GM21619 (cell line): ENCODE measurements at regions not wholly inside any gene's neighbourhood (a gene's known extent, or its start where the extent isn't known, plus 50 kb on each side); places are given as distances from the start of the nearest gene placed in this dataset.

Experiments
- ATAC-seq: cut with Tn5 transposase; IDR thresholded peaks from one replicate; pipeline ENCODE4 v1.9.1; 2021; ENCODE audit not compliant: unreplicated experiment

DNA sequence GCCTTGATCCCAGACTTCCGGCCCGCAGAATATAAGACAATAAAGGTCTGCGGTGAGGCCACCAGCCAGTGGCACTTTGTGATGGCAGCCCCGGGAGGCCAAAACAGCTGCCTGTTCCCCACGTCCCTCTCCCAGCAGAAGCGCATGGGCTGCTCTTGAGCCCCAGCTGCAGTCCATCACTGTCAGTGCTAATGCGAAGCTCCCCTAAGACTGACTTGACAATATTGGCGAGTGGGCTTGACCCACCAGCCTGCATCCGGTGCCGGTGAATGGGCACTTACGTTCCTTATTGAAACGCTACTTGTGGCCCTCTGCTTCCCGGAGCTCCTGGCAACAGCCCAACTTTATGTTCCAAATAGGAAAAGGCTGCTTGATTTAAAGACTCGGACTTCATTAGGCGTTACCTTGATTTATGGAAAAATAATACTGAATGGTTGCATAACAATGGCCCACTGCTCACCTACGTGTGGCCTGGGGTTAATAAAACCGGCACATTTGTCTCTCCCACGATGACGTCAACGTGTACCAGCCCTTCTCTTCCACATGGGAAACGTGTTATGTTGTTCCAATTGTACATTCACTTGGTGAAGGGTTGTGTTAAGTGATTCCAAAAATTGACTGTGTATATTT is 93.4 kb upstream of the SEPTIN5 start:
- ATAC-seq = no peak

DNA sequence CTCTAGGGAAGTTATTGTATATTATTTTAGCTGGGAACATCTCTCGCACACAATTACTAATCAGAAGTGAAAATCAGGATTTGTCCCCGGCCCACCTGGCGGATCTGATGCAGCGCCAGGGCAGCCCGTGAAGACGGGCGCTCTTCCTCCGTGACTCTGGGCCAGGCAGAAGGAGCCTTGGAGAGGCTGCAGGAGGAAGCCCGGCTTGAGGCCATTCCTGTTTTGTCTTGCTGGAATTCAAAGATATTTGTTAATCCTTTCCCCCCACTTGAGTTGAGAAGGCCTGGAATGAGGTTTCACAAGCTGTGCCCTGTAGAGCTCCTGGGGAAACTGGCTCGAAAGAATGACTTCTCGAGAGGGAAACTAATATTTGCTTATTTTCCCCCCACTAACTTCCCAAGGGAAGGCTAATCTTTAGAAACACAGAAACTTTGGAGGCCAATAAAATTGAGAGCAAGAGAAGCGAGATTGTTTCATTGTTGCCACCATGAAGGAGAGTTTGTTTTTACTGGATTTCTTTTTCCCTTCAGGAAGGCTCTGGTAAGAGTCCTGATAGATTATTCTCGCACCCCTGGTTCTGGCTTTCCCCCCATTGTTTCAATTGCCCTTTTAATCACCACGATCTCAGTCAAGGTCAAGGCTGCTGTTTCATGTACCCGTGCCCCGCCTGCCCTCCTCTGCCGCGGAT is 92.8 kb upstream of the SEPTIN5 start:
- no peak for ATAC-seq

DNA sequence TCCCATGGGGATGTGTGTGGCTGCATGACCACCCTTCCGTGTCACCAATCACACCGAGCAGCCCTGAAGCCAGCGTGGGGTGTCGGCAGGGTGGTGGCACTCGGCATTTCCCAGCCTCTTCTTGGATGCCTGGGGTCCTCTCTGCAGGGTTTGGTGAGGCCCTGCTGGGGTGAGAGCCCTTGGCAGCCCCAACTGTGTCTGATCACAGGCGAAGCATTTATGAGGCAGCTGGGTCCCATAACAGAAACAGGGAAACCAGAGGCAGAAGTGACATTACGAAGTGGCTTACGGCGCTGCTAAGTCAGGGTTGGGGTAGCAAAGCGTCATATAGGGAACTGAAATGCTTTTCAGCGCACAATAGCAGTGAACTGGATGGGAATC is 92.3 kb upstream of the SEPTIN5 start:
- ATAC-seq = no peak

DNA sequence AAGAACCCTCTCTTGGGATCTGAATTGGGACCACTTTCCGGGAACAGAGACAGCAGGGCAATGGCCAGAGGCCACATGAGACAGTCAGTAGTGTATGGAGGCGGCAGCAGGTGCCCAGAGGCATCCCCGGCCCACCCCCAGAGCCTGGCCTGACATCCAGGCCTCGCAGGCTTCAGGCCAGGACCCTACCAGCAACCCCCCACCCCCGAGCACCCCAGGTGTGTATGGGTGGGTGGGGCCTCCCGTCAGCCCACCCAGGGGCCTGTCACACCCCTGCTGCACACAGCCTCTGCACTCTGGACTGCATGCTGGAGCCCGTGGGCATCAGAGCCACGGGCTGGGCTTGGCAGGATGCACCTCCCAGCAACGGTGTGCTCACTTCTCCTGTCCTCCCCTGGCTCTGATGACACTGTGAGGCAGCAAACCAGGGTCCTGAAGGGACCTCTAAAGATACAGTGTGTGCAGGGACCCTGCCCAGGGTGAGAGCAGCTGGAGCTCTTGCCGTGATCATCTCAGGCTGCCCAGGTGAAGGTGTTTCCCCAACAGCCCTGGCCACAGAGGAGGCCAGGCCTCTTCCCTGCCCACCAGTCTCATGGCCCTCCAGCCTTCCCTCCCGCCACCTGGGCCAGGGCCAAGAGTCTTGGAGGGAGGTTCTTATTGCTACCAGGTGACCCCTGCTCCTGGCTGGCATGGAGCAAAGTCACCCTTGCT is 88.8 kb upstream of the SEPTIN5 start:
- ATAC-seq = no peak

DNA sequence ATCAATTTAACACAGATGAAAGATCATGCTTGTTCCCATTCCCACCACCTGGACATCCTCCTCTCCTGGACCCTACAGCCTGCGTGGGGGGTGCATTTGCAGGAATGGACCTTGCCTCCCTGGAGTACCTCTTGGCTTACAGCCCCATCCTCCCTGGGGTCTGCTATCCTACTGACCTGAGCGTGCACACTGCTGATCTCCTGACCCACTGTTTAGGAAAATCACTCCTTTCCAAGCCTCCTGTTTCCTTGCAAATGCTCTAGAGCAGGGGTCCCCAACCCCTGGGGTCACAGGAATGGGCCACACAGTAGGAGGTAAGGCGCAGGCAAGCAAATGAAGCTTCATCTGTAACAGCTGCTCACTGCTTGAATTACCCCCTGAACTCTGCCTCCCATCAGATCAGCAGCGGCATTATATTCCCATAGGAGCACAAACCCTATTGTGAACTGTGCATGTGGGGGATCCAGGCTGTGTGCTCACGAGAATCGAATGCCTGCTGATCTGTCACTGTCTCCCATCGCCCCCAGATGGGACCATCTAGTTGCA is 88.2 kb upstream of the SEPTIN5 start:
- ATAC-seq = no peak

DNA sequence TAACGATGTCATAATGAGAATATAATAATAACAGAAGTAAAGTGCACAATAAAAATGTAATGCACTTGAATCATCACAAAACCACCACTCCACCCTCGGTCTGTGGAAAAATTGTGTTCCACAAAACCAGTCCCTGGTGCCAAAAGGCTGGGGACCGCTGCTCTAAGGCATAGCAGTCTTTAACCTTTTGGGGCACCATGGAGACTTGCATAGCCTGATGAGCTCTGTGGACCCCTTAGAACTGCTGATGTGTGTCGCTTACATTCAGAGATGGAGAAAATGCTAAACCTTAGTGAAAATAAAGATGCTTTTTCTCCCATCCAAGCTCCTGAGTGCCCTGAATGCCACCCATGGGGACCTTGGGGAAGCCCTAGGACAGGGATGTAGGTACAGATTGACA is 87.6 kb upstream of the SEPTIN5 start:
- ATAC-seq = no peak

DNA sequence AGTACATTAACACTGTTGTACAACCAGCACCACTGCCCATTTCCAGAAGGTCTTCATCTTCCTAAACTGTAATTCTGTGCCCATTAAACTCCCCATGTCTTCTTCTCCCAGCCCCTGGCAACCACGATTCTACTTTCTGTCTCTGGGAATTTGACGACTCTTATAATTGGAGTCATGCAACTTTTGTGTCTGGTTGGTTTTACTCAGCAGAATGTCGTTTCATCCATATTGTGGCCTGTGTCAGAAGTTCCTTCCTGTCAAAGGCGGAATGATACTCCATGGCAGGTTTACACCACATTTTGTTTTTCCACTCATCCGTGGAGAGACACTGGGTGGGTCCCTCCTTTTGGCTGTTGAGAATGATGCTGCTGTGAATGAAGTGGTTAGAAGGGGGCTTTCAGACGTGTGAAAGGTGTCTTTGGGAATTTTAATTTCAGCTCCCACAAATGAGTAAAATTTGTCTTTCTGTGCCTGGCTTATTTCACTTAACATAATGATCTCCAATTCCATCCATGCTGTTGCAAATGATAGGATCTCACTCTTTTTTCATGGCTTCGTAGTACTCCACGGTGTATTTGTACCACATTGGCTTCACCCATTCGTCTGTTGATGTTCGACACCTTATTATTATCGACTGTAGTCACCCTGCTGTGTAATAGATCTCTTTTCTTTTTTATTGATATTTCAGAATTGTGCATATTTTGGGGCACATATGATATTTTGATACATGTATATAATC is 86.1 kb upstream of the SEPTIN5 start:
- ATAC-seq = no peak

DNA sequence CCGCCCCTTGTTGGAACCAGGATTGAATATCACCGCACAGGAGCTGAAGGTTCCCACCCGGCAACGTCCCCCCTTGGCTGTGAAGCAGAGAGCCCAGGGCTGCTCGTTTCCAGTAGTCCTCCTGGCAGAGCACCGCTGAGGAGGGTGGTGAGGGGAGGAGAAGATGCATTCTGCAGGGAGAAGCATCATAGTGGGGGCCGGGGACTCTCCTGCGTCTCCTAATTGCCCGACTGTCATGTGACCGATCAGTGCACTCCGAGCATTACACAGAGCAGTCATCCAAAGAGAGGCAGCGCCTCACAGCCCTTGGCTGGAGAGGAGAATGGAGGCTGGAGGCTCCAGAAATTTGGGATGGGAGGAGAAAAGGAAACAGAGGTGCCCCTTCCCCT is 85.0 kb upstream of the SEPTIN5 start:
- ATAC-seq = no peak

DNA sequence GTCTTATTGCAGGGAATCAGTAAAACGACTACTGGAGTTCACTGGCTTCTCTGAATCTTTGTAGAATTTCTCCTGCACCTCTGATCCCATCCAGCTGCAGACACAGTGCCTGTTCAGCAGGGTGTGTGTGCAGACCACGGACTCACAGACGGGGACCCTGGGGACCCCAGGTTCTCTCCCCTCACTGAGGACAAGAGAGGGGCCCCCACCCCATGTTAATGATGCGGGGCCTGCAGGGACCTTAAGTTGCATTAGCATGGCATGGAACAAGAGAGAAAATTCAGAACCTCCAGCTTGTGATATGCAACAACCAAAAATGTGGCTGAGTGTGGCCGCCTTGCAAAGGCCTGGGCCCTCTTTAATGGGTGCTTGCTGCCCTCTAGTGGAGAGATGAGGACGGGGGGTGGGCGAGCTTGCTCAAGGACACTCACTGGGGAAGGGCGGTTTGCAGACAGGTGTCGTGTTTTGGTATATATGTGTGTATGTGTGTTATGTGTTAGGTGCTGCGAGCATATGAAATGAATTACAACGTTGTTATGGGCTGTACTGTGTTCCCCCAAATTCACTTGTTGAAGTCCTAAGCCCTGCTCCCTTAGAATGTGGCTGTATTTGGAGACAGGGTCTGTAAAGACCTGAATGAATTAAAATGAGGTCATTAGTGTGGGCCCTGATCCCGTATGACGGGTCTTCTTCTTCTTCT is 84.4 kb upstream of the SEPTIN5 start:
- no peak for ATAC-seq

DNA sequence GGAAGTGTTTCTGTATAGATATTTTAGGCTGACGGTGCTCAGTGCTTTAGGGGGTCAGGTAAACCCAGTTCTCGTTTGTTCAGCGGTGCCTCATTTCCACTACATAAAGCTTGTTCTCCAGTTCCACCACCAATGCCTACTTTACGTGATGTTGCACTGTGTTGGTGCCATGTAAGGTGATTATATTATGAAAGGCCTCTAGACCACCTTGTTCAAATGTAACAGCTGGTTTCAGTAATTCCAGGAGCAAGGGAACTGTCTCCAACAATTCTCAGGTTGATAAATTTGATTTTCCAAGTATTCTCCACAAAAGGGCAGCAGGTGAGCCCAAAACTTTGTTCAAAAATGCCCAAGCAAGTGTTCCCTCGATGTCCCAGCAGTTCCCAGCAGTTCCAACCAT is 83.7 kb upstream of the SEPTIN5 start:
- no peak for ATAC-seq

DNA sequence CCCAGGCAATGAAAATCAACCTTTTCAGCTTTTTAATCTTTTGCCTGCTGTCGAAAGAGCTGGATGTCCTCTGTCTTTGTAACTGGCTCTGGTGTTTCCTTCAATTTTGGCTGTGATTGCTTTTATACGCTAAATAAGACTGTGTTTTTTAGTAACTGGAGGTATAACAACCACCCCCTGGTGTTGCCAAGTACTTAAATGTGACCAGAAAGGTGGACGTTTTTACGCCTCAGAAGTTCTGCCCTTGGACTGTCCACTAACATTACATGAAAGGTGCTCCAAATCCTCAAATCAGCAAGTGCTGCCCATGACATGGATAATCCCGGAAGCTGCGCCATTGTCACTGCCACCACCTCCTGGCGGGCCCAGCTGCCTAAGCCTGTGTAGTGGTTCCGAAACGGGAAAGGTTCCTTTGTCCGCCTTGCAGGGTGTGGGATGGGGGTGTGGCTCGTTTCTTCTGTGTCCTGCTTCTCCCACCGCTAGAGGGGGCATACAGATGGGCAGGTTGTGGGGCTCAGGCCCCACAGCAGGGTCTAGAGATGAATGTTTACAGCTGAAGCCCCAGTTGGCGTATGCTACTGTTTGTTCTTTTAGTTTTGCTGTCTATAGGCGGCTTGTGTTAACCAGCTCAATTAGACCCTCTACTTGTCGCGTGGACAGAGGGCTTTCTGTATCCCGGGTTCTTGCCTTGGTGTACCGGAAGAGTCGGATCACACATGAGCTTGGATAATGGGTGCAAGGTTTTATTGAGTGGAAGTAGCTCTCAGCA is 82.2 kb upstream of the SEPTIN5 start:
- ATAC-seq = no peak

DNA sequence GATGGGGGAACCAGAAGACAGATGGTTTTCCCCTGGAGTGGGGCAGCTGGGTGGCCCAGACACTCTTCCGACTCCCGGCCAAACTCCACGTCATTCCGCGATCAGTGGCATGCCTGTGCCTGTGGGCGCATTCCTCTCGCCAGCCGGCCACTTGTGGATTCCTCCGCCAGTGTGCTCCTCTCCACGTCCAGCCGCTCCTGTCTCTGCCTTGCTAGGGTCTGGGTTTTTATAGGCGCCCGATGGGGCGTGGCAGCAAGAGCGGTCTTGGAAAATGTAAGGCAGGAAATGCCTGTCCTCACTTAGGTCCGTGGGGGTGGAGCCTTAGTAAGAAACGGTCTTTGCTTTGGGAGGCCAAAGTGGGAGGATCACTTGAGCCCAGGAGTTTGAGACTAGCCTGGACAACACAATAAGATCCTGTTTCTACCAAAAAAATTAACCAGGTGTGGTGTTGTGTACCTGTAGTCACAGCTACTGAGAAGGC is 81.6 kb upstream of the SEPTIN5 start:
- no peak for ATAC-seq

DNA sequence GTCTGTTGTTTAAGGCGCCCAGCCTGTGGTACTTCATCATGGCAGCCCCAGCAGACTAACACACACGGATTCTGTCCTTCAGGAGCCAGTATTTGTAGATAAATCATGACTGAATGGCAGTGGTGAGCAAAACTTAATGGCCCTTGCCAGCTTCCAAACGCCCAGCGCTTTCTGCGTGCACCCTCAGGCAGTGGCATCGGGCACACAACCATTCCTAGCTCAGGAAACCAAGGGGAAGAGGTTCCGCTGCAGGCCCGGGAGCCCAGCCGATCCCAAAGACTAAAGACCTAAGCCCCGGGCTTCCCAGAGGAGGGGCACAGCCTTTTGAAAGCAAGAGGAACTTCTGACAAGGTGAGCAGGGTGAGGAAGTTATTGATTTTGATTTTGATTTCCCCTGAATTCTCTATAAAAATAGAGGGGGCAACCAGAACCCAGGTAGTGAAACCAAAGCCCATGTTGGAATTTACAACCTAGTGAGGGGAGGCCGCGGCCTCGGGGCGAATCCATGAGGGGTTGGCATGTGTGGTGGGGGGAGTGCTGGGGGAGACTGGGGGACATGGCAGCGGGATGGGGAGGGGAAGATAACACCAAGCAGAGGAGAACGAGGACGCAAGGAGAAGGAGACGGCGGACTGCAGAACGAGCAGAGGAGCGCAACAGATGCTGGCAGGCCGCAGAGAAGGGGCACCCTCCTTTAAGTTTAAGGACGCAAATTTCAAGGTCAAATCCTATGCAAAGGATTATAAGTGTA is 79.9 kb upstream of the SEPTIN5 start:
- no peak for ATAC-seq

DNA sequence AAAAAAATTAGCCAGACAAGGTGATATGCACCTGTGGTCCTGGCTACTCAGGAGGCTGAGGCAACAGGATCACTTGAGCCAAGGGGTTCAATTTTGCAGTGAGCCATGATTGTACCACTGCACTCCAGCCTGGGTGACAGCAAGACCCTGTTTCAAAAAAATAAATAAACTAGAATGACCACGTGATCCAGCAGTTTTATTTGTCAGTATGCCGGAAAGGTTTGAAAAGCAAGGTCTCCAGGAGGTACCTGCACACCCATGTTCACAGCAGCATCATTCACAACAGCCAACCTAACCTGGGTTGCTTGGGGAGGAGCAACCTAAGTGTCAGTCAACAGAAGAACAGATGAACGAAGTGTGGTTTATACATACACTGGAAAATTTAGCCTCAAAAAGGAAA is 78.7 kb upstream of the SEPTIN5 start:
- ATAC-seq = no peak

DNA sequence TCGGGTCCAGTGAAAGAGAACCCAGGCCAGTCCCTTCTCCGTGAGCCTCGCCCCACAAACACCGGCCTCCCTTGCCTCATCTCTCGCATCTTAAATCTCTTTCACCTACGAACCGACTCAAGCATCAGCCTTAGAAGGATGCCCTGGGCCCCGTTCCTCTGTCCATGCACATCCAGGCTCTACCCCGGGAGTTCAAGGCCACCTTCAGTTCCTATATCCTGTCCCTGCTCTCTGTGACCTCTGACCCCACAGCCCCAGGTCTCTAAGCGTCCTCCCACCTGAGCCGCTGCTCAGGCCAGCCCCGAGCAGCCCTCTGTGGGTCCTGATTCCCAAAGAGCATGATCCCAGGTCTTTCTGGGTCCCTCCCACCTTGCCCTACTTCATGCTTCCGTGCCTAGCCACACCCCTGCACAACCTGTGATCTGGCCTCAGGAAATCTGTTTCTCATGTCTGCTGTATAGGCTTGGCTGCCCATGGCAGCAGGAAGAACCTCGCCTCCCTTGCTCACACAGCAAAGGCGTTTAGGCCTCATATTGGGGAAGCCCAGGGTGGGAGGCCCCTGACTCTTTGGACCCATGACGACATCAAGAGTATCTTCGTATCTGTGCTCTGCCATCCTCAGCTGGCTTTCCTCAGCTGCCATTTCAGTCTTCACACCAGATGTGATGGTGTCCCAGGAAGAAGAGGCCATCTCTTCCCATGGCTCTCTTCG is 77.5 kb upstream of the SEPTIN5 start:
- no peak for ATAC-seq

DNA sequence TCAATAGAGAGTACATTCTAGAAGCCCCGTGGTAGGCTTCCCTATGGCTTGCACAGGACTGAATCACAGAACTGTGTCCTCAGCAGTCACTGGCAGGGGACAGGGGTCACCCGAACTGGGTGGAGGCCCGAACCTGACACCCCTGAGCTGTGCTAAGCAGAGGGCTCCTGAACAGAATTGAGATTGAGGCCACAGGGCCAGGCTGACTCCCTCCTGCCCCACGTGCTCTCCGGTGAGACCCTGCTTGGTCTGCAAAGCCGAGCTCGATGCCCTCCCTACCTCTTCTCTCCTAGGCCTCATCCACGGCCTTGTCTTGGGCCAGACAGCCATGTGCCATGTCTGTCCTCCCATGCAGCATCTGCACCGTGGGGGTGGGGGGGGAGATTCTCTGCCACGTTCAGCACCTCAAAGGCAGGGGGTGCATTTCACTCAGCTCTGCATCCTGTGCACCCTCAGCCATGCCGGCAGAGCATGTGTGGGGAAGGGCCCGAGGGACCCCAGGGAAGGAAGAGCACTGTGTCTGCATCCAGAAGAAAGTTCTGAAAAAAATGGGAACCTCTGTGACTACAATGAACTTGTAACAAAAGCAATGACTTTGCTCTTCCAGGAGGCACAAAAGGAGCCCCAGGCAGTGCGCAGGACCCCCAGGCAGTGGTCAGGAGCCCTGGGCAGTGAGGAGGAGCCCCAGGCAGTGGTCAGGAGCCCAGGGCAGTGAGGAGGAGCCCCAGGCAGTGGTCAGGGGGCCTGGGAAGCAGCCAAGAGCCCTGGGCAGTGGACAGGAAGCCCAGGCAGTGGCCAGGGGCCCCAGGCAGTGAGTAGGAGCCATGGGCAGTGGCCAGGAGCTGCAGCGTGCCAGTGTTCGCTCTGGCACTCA is 76.7 kb upstream of the SEPTIN5 start:
- ATAC-seq = no peak

DNA sequence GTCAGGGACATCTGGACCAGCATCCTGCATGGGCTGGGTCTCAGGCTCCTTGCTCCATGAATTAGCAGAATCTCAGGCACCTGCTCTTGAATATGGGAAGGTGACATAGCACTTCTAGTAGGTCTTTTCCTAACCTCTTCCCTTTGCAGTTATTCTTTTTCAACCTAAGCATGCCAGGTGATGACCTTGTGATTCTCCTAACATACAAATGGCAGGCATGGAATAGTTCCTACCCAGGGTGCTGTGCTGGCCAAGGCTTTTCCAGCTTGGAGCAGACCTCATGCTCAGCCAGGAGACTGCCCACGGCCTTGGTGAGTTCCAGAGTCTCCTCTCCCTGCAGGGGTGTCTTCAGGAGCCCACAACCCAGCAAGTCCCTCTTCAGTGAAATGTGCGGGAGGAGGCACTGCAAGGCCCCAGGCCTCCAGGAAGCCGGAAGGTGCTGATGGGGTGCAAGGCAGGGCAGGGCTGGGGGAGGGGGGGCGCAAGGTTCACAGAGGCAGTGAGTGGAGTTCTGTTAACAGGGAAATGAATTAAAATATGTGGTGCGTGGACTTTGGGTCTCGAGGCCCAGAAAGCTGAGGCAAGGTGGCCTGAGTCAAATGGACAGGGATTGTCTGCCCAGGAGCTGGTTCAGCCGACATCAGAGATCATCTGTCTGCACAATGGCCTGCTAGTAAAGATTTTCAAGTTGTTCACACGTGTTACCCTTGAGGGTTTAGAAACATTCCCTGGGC is 75.9 kb upstream of the SEPTIN5 start:
- no peak for ATAC-seq
